ENCODE measurements at regions not wholly inside any gene's neighbourhood (a gene's known extent, or its start where the extent isn't known, plus 50 kb on each side); places are given as distances from the start of the nearest gene placed in this dataset.
"Not testable (repeated sequence)": the region's sequence is repeated elsewhere in the genome, so short reads cannot be mapped to it uniquely, and the experiment has no call there.

- no peak for DNase-seq
Measured at GRCh38 chr4:183816882-183817509, 88.1 kb upstream of the STOX2 start.

- DNase-seq, result not testable (repeated sequence)
Measured at GRCh38 chr4:183818591-183818990, 86.5 kb upstream of the STOX2 start.

GRCh38 chr4:183821076-183821853, 83.8 kb upstream of the STOX2 start:
- peak in 1 of 2 experiments; percentile 59 for DNase-seq

GRCh38 chr4:183823434-183823833, 81.7 kb upstream of the STOX2 start:
- peak; percentile 9 to 64 for DNase-seq

- DNase-seq, result no peak
Measured at GRCh38 chr4:183825346-183825745, 79.8 kb upstream of the STOX2 start.

- no peak for DNase-seq
Measured at GRCh38 chr4:183826461-183826860, 78.6 kb upstream of the STOX2 start.

- DNase-seq, result no peak
Measured at GRCh38 chr4:183828125-183828524, 77.0 kb upstream of the STOX2 start.

GRCh38 chr4:183828839-183829238, 76.3 kb upstream of the STOX2 start:
- no peak for DNase-seq

- no peak for DNase-seq
Measured at GRCh38 chr4:183830438-183830985, 74.6 kb upstream of the STOX2 start.

- no peak for DNase-seq
Measured at GRCh38 chr4:183831026-183831446, 74.1 kb upstream of the STOX2 start.

GRCh38 chr4:183831683-183832082, 73.4 kb upstream of the STOX2 start:
- DNase-seq, result no peak

- no peak for DNase-seq
Measured at GRCh38 chr4:183832776-183833450, 72.2 kb upstream of the STOX2 start.

- DNase-seq, result no peak
Measured at GRCh38 chr4:183834252-183834651, 70.9 kb upstream of the STOX2 start.

- DNase-seq, result no peak
Measured at GRCh38 chr4:183837222-183837621, 67.9 kb upstream of the STOX2 start.

GRCh38 chr4:183838987-183839712, 66.0 kb upstream of the STOX2 start:
- DNase-seq, result peak; percentile 11 to 26

- peak; percentile 27 to 62 for DNase-seq
Measured at GRCh38 chr4:183840311-183840710, 64.8 kb upstream of the STOX2 start.

GRCh38 chr4:183841001-183841400, 64.1 kb upstream of the STOX2 start:
- no peak for DNase-seq

- no peak for DNase-seq
Measured at GRCh38 chr4:183842129-183842528, 63.0 kb upstream of the STOX2 start.

GRCh38 chr4:183843248-183843671, 61.8 kb upstream of the STOX2 start:
- no peak for DNase-seq

GRCh38 chr4:183846951-183847350, 58.2 kb upstream of the STOX2 start:
- no peak for DNase-seq

- DNase-seq, result no peak
Measured at GRCh38 chr4:183848805-183849204, 56.3 kb upstream of the STOX2 start.

- peak in 1 of 2 experiments; percentile 27 for DNase-seq
Measured at GRCh38 chr4:183852910-183853547, 52.1 kb upstream of the STOX2 start.
